ENCODE measurements at regions not wholly inside any gene's neighbourhood (a gene's known extent, or its start where the extent isn't known, plus 50 kb on each side); places are given as distances from the start of the nearest gene placed in this dataset.

DNA sequence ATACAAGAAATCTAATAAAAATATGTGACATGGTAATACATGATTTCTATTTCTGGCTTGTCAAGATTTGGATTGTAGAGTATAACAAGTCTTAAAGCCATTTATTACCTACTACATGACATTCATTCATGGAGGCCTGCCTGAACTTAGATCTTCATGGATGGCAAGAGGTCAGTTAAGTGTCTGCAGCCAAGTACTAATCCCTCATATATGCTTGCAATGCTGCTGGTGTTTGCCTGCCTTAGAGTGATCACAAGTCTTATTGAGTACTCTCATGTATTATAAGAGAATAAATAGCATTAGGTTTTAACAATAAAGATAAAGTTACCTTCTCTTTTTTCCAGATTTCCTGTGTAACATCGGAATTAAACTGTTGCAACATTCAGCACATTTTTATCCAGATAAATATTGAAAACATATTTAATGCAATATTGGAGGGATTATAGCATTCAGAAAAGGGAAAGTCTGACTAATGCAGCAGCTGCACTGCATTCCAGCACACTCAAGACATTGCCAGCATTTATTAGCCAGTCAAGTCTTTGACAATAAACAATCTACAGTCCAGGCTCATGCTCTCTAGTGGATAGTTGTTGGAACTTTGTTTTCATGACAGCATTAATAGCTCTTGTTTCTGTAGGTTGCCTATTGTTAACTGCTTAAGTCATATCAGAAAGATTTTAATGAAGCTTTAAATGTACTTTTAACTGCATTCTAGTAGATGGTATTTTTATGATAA, 737.1 kb downstream of the FAT4 start:
- TF ChIP-seq POLR2A (IDR thresholded peaks at IDR 0.05; ENCODE audit: low read depth, low read length): no peak
- no peak for TF ChIP-seq POLR2AphosphoS5 (IDR thresholded peaks at IDR 0.05; ENCODE audit: low read depth, low read length)
